MM.1S (cell line): ENCODE measurements at regions not wholly inside any gene's neighbourhood (a gene's known extent, or its start where the extent isn't known, plus 50 kb on each side); places are given as distances from the start of the nearest gene placed in this dataset.
"Not testable (repeated sequence)": the region's sequence is repeated elsewhere in the genome, so short reads cannot be mapped to it uniquely, and the experiment has no call there.

ENCODE experiments used
- DNase-seq: peaks from one replicate; pipeline ENCODE4 v3.0.0-alpha.2; 2015
- H2AFZ ChIP-seq: fragments of 300-600 bp; sonication (generic); 2 replicates; pipeline ENCODE4 v1.6.0; 2016; ENCODE audit warnings: antibody characterized with exemption, low read length
- H3F3A ChIP-seq: fragments of 300-600 bp; sonication (generic); 2 replicates; pipeline ENCODE4 v1.6.1; 2016; ENCODE audit warnings: mild to moderate bottlenecking, antibody characterized with exemption, low read length, moderate library complexity, mixed read lengths; ENCODE audit not compliant: insufficient read depth
- H3K27ac ChIP-seq: fragments of 300-600 bp; sonication (generic); 2 replicates; pipeline ENCODE4 v1.5.1; 2016; ENCODE audit warnings: mild to moderate bottlenecking, low read length
- H3K27me3 ChIP-seq: fragments of 300-600 bp; sonication (generic); replicated peaks from 2 replicates; pipeline ENCODE4 v1.6.0; 2016; ENCODE audit warnings: low read length; ENCODE audit not compliant: insufficient read depth
- H3K36me3 ChIP-seq: fragments of 300-600 bp; sonication (generic); replicated peaks from 2 replicates; pipeline ENCODE4 v1.6.1; 2016; ENCODE audit warnings: mild to moderate bottlenecking, low read length, mixed read lengths; ENCODE audit not compliant: insufficient read depth
- H3K4me1 ChIP-seq: fragments of 300-600 bp; sonication (generic); 2 replicates; pipeline ENCODE4 v1.6.1; 2016; ENCODE audit warnings: low read length, mixed read lengths
- H3K4me2 ChIP-seq: fragments of 300-600 bp; sonication (generic); 2 replicates; pipeline ENCODE4 v1.6.0; 2016; ENCODE audit warnings: low read depth, low read length
- H3K4me3 ChIP-seq: fragments of 300-600 bp; sonication (generic); 2 replicates; pipeline ENCODE4 v1.5.1; 2016; ENCODE audit warnings: low read length, mixed read lengths
- H3K79me2 ChIP-seq: fragments of 300-600 bp; sonication (generic); 2 replicates; pipeline ENCODE4 v1.6.1; 2016; ENCODE audit warnings: mixed run types, low read length, mixed read lengths
- H3K9ac ChIP-seq: fragments of 300-600 bp; sonication (generic); 2 replicates; pipeline ENCODE4 v1.6.1; 2016; ENCODE audit warnings: low read length, mixed read lengths
- H3K9me2 ChIP-seq: fragments of 300-600 bp; sonication (generic); replicated peaks from 2 replicates; pipeline ENCODE4 v1.6.1; 2016; ENCODE audit warnings: mild to moderate bottlenecking, low read length, mixed read lengths; ENCODE audit not compliant: insufficient read depth
- H3K9me3 ChIP-seq: fragments of 300-600 bp; sonication (generic); replicated peaks from 2 replicates; pipeline ENCODE4 v1.6.1; 2016; ENCODE audit warnings: mild to moderate bottlenecking, low read length, mixed read lengths; ENCODE audit not compliant: insufficient read depth
- H4K20me1 ChIP-seq: fragments of 300-600 bp; sonication (generic); 2 replicates; pipeline ENCODE4 v1.6.1; 2016; ENCODE audit warnings: mild to moderate bottlenecking, low read length, moderate library complexity, mixed read lengths; ENCODE audit not compliant: insufficient read depth
- EZH2 ChIP-seq: fragments of 300-600 bp; sonication (generic); optimal IDR thresholded peaks from 2 replicates; pipeline ENCODE3; 2017; ENCODE audit warnings: low read depth, mild to moderate bottlenecking, antibody characterized with exemption, low read length, mixed read lengths
- EZH2phosphoT487 ChIP-seq: fragments of 300-600 bp; sonication (generic); IDR thresholded peaks from 2 replicates; pipeline ENCODE4 v1.6.1; 2018; ENCODE audit warnings: antibody characterized with exemption, low read length
- TF ChIP-seq, protein P1 (sequence below): fragments of 300-600 bp; sonication (generic); IDR thresholded peaks from 2 replicates; pipeline ENCODE4 v1.5.1; 2016; ENCODE audit warnings: antibody characterized with exemption, low read length, mixed read lengths

DNA sequence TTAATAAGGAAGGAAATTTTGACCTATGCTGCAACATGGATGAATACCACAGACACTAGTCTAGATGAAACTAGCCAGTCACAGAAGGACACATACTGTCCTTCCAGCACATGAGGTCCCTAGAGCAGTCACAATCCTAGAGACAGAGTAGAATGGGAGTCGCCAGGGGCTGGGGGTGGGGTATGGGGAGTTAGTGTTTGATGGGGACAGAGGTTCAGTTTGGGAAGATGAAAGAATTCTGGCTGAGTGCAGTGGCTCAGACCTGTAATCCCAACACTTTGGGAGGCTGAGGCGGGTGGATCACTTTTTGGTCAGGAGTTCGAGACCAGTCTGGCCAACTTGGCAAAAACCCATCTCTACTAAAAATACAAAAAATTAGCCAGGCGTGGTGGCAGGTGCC lies 99.2 kb downstream of the TPRA1 start:
- Histone ChIP-seq H4K20me1 (no peaks in the 10 kb centered on the region), H3F3A (no peaks in the 10 kb centered on the region), H3K9me3 (no peaks in the 10 kb centered on the region)

DNA sequence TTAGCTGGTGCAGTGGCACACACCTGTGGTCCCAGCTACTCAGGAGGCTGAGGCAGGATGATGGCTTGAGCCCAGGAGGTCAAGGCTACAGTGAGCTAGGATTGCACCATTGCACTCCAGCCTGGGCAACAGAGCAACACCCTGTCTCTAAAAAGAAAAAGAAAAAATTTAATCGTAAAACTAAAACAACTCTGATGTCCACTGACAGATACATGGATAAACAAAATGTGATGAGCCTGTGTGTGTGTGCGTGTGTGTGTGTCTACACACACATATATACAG lies 99.6 kb downstream of the TPRA1 start:
- not testable (repeated sequence) for H3K4me2 ChIP-seq

More for the DNA sequence above, 99.2 kb downstream of the TPRA1 start:
- H3K27me3 ChIP-seq = no peaks in the 10 kb centered on the region
- no peaks in the 10 kb centered on the region for H3K36me3 ChIP-seq
- H3K27ac ChIP-seq = no peak overlapping the region
- H3K9me2 ChIP-seq = no peaks in the 10 kb centered on the region
- H3K4me3 ChIP-seq = no peak overlapping the region
- TF ChIP-seq EZH2 (no peak), EZH2phosphoT487 (no peak)
- TF ChIP-seq, protein P1, sequence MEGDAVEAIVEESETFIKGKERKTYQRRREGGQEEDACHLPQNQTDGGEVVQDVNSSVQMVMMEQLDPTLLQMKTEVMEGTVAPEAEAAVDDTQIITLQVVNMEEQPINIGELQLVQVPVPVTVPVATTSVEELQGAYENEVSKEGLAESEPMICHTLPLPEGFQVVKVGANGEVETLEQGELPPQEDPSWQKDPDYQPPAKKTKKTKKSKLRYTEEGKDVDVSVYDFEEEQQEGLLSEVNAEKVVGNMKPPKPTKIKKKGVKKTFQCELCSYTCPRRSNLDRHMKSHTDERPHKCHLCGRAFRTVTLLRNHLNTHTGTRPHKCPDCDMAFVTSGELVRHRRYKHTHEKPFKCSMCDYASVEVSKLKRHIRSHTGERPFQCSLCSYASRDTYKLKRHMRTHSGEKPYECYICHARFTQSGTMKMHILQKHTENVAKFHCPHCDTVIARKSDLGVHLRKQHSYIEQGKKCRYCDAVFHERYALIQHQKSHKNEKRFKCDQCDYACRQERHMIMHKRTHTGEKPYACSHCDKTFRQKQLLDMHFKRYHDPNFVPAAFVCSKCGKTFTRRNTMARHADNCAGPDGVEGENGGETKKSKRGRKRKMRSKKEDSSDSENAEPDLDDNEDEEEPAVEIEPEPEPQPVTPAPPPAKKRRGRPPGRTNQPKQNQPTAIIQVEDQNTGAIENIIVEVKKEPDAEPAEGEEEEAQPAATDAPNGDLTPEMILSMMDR = no peak
- no peaks in the 10 kb centered on the region for H3K79me2 ChIP-seq
- H3K9ac ChIP-seq = no peak overlapping the region
- no peak overlapping the region for H3K4me2 ChIP-seq
- no peak overlapping the region for H2AFZ ChIP-seq
- no peaks in the 10 kb centered on the region for H3K4me1 ChIP-seq
- no peak for DNase-seq

DNA sequence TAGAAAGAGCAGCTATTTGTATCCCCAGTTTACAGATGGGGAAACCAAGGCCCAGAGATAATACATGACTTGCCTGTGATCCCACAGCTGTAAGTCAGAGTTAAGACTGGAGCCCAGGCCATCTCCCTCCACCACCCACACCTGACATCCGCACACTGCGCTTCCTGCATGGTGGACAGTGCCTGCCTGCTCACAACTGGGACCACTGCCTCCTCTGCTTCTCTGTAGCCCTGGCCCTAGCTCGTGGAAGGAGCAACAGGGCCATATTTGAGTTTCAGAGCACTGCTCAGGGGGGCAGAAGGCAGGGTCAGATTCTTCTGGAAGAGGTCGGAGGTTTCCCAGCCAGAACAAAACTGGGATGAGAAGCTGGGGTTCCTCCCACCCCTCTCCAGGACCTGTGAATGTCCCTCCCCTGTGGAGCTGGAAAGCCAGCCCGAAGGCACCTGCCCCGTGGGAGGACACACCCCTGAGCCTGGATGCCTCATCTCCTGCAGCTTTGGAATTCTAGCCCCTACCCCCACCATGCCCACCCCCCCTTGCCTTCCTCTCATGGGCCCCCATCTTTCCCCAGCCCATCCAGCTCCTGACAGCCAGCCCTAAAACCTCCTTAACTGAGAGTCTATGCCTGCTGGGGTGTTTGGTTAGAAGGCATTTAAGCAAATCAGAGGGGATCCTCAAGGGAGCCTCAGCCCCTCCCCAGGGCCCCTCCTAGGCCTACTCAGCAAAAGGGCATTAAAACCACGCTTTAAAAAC lies 100.1 kb downstream of the TPRA1 start:
- Histone ChIP-seq H4K20me1 (no peaks in the 10 kb centered on the region), H3K79me2 (no peaks in the 10 kb centered on the region), H3K9me3 (no peaks in the 10 kb centered on the region), H3K27me3 (no peaks in the 10 kb centered on the region), H3K36me3 (no peaks in the 10 kb centered on the region), H3K27ac (no peak overlapping the region), H3K4me1 (no peaks in the 10 kb centered on the region), H2AFZ (no peak overlapping the region), H3K9ac (no peak overlapping the region), H3K9me2 (no peaks in the 10 kb centered on the region), H3K4me3 (no peak overlapping the region), H3K4me2 (no peak overlapping the region), H3F3A (no peaks in the 10 kb centered on the region)
- DNase-seq = no peak
- TF ChIP-seq, protein P1 = no peak
- TF ChIP-seq EZH2phosphoT487 (no peak), EZH2 (no peak)

More for the DNA sequence above, 99.6 kb downstream of the TPRA1 start:
- H3K4me1 ChIP-seq, H3K9me2 ChIP-seq, H3F3A ChIP-seq, H3K4me3 ChIP-seq, H3K27me3 ChIP-seq, H2AFZ ChIP-seq, DNase-seq, H3K9ac ChIP-seq, H3K36me3 ChIP-seq, H3K9me3 ChIP-seq, H3K79me2 ChIP-seq, H4K20me1 ChIP-seq, H3K27ac ChIP-seq: not testable (repeated sequence)

DNA sequence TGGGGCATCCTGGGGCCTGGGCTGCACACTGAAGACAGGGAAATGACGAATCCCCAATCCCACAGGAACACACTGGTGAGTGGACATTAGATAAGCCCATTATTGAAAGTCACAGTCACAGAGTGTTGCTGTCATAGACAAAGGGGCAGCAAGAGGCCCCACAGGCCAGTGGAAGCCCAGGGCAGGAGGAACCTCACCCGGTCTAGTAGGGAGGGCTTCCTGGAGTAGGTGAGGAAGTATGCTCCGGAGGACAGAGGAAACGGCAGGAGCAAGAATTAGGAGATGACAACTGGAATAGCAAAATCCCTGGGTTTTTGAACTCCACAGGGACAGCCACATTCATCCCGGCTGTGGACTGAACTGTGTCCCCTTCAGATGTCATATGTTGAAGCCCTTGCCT lies 101.2 kb downstream of the TPRA1 start:
- Histone ChIP-seq H4K20me1 (no peaks in the 10 kb centered on the region), H2AFZ (no peak overlapping the region), H3K9me3 (no peaks in the 10 kb centered on the region), H3K27me3 (no peaks in the 10 kb centered on the region), H3K4me2 (no peak overlapping the region), H3K79me2 (no peaks in the 10 kb centered on the region), H3K9me2 (no peaks in the 10 kb centered on the region), H3K9ac (no peak overlapping the region), H3K4me1 (no peaks in the 10 kb centered on the region), H3F3A (no peaks in the 10 kb centered on the region), H3K27ac (no peak overlapping the region), H3K36me3 (no peaks in the 10 kb centered on the region), H3K4me3 (no peak overlapping the region)
- no peak for TF ChIP-seq EZH2phosphoT487
- TF ChIP-seq, protein P1 = no peak
- DNase-seq = no peak
